Endothelial cell (in vitro differentiated cells): ENCODE measurements at regions not wholly inside any gene's neighbourhood (a gene's known extent, or its start where the extent isn't known, plus 50 kb on each side); places are given as distances from the start of the nearest gene placed in this dataset.

Experiments
- DNase-seq: peaks from one replicate; pipeline ENCODE4 v3.0.0; 2021; ENCODE audit warnings: low spot score
- H3K27ac Mint-ChIP-seq: one replicate; pipeline ENCODE4 v1.8.0; 2021; ENCODE audit warnings: mixed read lengths, inconsistent platforms; ENCODE audit not compliant: unreplicated experiment
- H3K27me3 Mint-ChIP-seq: one replicate; pipeline ENCODE4 v1.8.0; 2021; ENCODE audit warnings: mild to moderate bottlenecking, moderate library complexity, mixed read lengths, inconsistent platforms; ENCODE audit not compliant: unreplicated experiment
- H3K36me3 Mint-ChIP-seq: one replicate; pipeline ENCODE4 v1.8.0; 2021; ENCODE audit warnings: mild to moderate bottlenecking, low read depth, mixed read lengths, inconsistent platforms; ENCODE audit not compliant: unreplicated experiment
- H3K4me1 Mint-ChIP-seq: one replicate; pipeline ENCODE4 v1.8.0; 2021; ENCODE audit warnings: mild to moderate bottlenecking, mixed read lengths, inconsistent platforms; ENCODE audit not compliant: unreplicated experiment
- H3K4me3 Mint-ChIP-seq: one replicate; pipeline ENCODE4 v1.8.0; 2021; ENCODE audit warnings: mild to moderate bottlenecking, mixed read lengths, inconsistent platforms; ENCODE audit not compliant: unreplicated experiment
- H3K9me3 Mint-ChIP-seq: one replicate; pipeline ENCODE4 v1.8.0; 2021; ENCODE audit warnings: mixed read lengths, inconsistent platforms; ENCODE audit not compliant: unreplicated experiment
- CTCF ChIP-seq: fragments of 200-600 bp; sonication (generic); IDR thresholded peaks from one replicate; pipeline ENCODE4 v1.5.0; 2021; ENCODE audit warnings: antibody characterized with exemption; ENCODE audit not compliant: unreplicated experiment

- no peaks in the 10 kb centered on the region for H3K9me3 Mint-ChIP-seq
- TF ChIP-seq CTCF, result no peak
- DNase-seq, result no peak
- peaks cover 3% of the 10 kb centered on the region for H3K36me3 Mint-ChIP-seq
- H3K4me3 Mint-ChIP-seq, result no peak overlapping the region
- H3K27me3 Mint-ChIP-seq, result no peaks in the 10 kb centered on the region
- no peak overlapping the region for H3K27ac Mint-ChIP-seq
- no peaks in the 10 kb centered on the region for H3K4me1 Mint-ChIP-seq
These were observed 190.9 kb downstream of the HINT1 start for GRCh38 chr5:130974021-130974683.

- no peak for TF ChIP-seq CTCF
- DNase-seq, result no peak
- no peak overlapping the region for H3K4me3 Mint-ChIP-seq
- H3K27ac Mint-ChIP-seq, result no peak overlapping the region
- H3K4me1 Mint-ChIP-seq, result no peaks in the 10 kb centered on the region
- H3K9me3 Mint-ChIP-seq, result peaks cover 6% of the 10 kb centered on the region
- H3K27me3 Mint-ChIP-seq, result no peaks in the 10 kb centered on the region
- H3K36me3 Mint-ChIP-seq, result peaks cover 3% of the 10 kb centered on the region
These were observed 198.0 kb downstream of the HINT1 start for GRCh38 chr5:130966990-130967525.

GRCh38 chr5:130965920-130966319 lies 199.1 kb downstream of the HINT1 start:
- Mint-ChIP-seq H3K27ac (no peak overlapping the region), H3K27me3 (no peaks in the 10 kb centered on the region), H3K4me1 (no peaks in the 10 kb centered on the region), H3K9me3 (peaks cover 7% of the 10 kb centered on the region), H3K4me3 (no peak overlapping the region), H3K36me3 (peaks cover 3% of the 10 kb centered on the region)
- no peak for DNase-seq
- no peak for TF ChIP-seq CTCF

- Mint-ChIP-seq H3K27ac (no peak overlapping the region), H3K9me3 (peaks cover 7% of the 10 kb centered on the region), H3K4me3 (no peak overlapping the region), H3K27me3 (no peaks in the 10 kb centered on the region), H3K4me1 (no peaks in the 10 kb centered on the region), H3K36me3 (peaks cover 3% of the 10 kb centered on the region)
- no peak for DNase-seq
- TF ChIP-seq CTCF, result no peak
These were observed 199.7 kb downstream of the HINT1 start for GRCh38 chr5:130965360-130965759.
